ENCODE measurements at regions not wholly inside any gene's neighbourhood (a gene's known extent, or its start where the extent isn't known, plus 50 kb on each side); places are given as distances from the start of the nearest gene placed in this dataset.

- Histone ChIP-seq H3K4me1 (ENCODE audit: insufficient read depth, poor library complexity, severe bottlenecking) (no peaks in the 10 kb centered on the region), H3K9me3 (ENCODE audit: severe bottlenecking) (no peaks in the 10 kb centered on the region), H3K27me3 (ENCODE audit: insufficient read depth, poor library complexity, severe bottlenecking) (no peaks in the 10 kb centered on the region), H3K36me3 (ENCODE audit: low read depth) (no peaks in the 10 kb centered on the region), H3K4me3 (ENCODE audit: severe bottlenecking) (no peak overlapping the region), H3K27ac (ENCODE audit: poor library complexity, severe bottlenecking) (no peak overlapping the region)
- ATAC-seq (ENCODE audit: low read depth) (peak; percentile 70), DNase-seq (ENCODE audit: low spot score) (no peak)
- peak; percentile 92 for TF ChIP-seq CTCF (IDR thresholded peaks at IDR 0.05; ENCODE audit: poor library complexity, severe bottlenecking)
These were observed 345.6 kb downstream of the MCTP2 start for GRCh38 chr15:94576889-94577533.

GRCh38 chr15:94579286-94579685, 347.9 kb downstream of the MCTP2 start:
- Histone ChIP-seq H3K27ac (ENCODE audit: poor library complexity, severe bottlenecking) (no peak overlapping the region), H3K4me3 (ENCODE audit: severe bottlenecking) (no peak overlapping the region), H3K27me3 (ENCODE audit: insufficient read depth, poor library complexity, severe bottlenecking) (no peaks in the 10 kb centered on the region), H3K4me1 (ENCODE audit: insufficient read depth, poor library complexity, severe bottlenecking) (no peaks in the 10 kb centered on the region), H3K36me3 (ENCODE audit: low read depth) (no peaks in the 10 kb centered on the region), H3K9me3 (ENCODE audit: severe bottlenecking) (no peaks in the 10 kb centered on the region)
- TF ChIP-seq CTCF (IDR thresholded peaks at IDR 0.05; ENCODE audit: poor library complexity, severe bottlenecking): no peak
- DNase-seq (ENCODE audit: low spot score) (no peak), ATAC-seq (ENCODE audit: low read depth) (no peak)

GRCh38 chr15:94580211-94580885, 349.0 kb downstream of the MCTP2 start:
- H3K4me1 ChIP-seq (ENCODE audit: insufficient read depth, poor library complexity, severe bottlenecking): no peaks in the 10 kb centered on the region
- no peaks in the 10 kb centered on the region for H3K9me3 ChIP-seq (ENCODE audit: severe bottlenecking)
- DNase-seq (ENCODE audit: low spot score) (no peak), ATAC-seq (ENCODE audit: low read depth) (no peak)
- H3K27me3 ChIP-seq (ENCODE audit: insufficient read depth, poor library complexity, severe bottlenecking): no peaks in the 10 kb centered on the region
- no peak overlapping the region for H3K27ac ChIP-seq (ENCODE audit: poor library complexity, severe bottlenecking)
- no peaks in the 10 kb centered on the region for H3K36me3 ChIP-seq (ENCODE audit: low read depth)
- TF ChIP-seq CTCF (IDR thresholded peaks at IDR 0.05; ENCODE audit: poor library complexity, severe bottlenecking): no peak
- no peak overlapping the region for H3K4me3 ChIP-seq (ENCODE audit: severe bottlenecking)

- Histone ChIP-seq H3K9me3 (ENCODE audit: severe bottlenecking) (no peaks in the 10 kb centered on the region), H3K4me3 (ENCODE audit: severe bottlenecking) (no peak overlapping the region), H3K4me1 (ENCODE audit: insufficient read depth, poor library complexity, severe bottlenecking) (no peaks in the 10 kb centered on the region), H3K27ac (ENCODE audit: poor library complexity, severe bottlenecking) (no peak overlapping the region), H3K36me3 (ENCODE audit: low read depth) (no peaks in the 10 kb centered on the region), H3K27me3 (ENCODE audit: insufficient read depth, poor library complexity, severe bottlenecking) (no peaks in the 10 kb centered on the region)
- ATAC-seq (ENCODE audit: low read depth) (peak; percentile 70), DNase-seq (ENCODE audit: low spot score) (no peak)
- peak; percentile 61 for TF ChIP-seq CTCF (IDR thresholded peaks at IDR 0.05; ENCODE audit: poor library complexity, severe bottlenecking)
These were observed 351.0 kb downstream of the MCTP2 start for GRCh38 chr15:94582368-94582767.

GRCh38 chr15:94584833-94585244, 353.5 kb downstream of the MCTP2 start:
- Histone ChIP-seq H3K4me1 (ENCODE audit: insufficient read depth, poor library complexity, severe bottlenecking) (no peaks in the 10 kb centered on the region), H3K4me3 (ENCODE audit: severe bottlenecking) (no peak overlapping the region), H3K9me3 (ENCODE audit: severe bottlenecking) (no peaks in the 10 kb centered on the region), H3K27ac (ENCODE audit: poor library complexity, severe bottlenecking) (no peak overlapping the region), H3K27me3 (ENCODE audit: insufficient read depth, poor library complexity, severe bottlenecking) (peaks cover 3% of the 10 kb centered on the region), H3K36me3 (ENCODE audit: low read depth) (no peaks in the 10 kb centered on the region)
- no peak for TF ChIP-seq CTCF (IDR thresholded peaks at IDR 0.05; ENCODE audit: poor library complexity, severe bottlenecking)
- no peak for ATAC-seq (ENCODE audit: low read depth)
- no peak for DNase-seq (ENCODE audit: low spot score)
